GM19351 (cell line): ENCODE measurements at regions not wholly inside any gene's neighbourhood (a gene's known extent, or its start where the extent isn't known, plus 50 kb on each side); places are given as distances from the start of the nearest gene placed in this dataset.
"Not testable (repeated sequence)": the region's sequence is repeated elsewhere in the genome, so short reads cannot be mapped to it uniquely, and the experiment has no call there.

Experiments used
- ATAC-seq: cut with Tn5 transposase; IDR thresholded peaks from one replicate; pipeline ENCODE4 v1.9.1; 2021; ENCODE audit warnings: mild to moderate bottlenecking, moderate library complexity; ENCODE audit not compliant: unreplicated experiment

- ATAC-seq: no peak
Observed at GRCh38 chr9:2427120-2427891, 194.3 kb upstream of the VLDLR start.

GRCh38 chr9:2439957-2440356, 181.6 kb upstream of the VLDLR start:
- ATAC-seq: no peak

DNA sequence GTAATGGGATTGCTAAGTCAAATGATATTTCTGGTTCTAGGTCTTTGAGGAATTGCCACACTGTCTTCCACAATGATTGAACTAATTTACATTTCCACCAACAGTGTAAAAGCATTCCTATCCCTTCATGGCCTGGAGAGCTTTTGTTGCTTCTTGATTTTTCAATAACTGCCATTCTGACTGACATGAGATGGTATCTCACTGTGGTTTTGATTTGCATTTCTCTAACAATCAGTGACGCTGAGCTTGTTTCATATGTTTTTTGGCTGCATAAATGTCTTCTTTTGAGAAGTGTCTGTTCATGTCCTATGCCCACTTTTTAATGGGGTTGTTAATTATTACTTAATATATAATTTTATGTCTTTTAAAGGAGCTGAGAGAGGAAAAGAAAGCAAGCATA, 177.7 kb upstream of the VLDLR start:
- ATAC-seq: not testable (repeated sequence)

DNA sequence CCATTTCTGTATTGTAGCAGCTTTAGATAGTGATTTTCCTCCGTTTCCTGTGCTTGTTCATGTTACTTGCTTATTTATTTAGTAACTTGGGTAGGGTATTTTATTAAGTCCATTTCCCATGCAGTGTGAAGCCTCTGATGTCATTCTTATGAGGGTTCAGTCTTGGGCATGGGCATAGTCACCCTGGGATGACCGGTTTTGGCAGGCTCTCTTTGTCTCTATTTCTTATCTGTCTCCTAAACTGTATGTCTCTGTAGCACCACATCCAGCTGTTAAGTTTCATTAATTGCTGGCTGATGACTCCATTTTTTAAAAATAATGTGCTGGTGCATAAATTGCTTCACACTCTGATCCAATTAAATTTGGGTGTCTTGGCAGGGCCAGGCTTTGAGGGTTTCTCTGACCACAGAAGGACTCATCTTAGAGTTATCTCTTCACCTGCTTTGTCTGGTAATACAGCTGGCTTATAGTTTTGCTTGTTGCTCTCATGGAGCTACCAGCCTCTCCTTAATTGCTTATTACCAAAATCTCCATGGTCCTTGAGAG, 173.3 kb upstream of the VLDLR start:
- ATAC-seq: no peak

GRCh38 chr9:2453106-2453505, 168.5 kb upstream of the VLDLR start:
- ATAC-seq: no peak

GRCh38 chr9:2453701-2454100, 167.9 kb upstream of the VLDLR start:
- no peak for ATAC-seq

GRCh38 chr9:2459756-2460155, 161.8 kb upstream of the VLDLR start:
- no peak for ATAC-seq

GRCh38 chr9:2461892-2462291, 159.7 kb upstream of the VLDLR start:
- no peak for ATAC-seq

DNA sequence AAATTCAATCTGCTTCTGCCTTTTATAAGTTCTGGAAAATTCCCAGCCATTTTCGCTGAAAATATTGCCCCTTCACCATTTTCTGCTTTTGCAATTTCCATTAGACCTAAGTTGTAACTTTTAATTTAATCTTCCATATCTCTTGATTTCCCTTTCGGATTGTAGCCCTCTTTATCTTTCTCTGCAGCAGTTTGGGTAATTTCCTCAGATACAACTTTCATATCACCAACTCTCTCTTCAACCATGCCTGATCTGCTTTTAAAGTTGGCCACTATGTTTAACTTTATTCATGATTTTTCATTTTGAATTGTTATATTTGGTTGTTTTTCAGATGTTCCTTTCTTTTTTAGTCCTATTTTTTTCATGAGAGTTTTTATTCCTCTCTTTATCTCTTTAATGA, 157.0 kb upstream of the VLDLR start:
- no peak for ATAC-seq

DNA sequence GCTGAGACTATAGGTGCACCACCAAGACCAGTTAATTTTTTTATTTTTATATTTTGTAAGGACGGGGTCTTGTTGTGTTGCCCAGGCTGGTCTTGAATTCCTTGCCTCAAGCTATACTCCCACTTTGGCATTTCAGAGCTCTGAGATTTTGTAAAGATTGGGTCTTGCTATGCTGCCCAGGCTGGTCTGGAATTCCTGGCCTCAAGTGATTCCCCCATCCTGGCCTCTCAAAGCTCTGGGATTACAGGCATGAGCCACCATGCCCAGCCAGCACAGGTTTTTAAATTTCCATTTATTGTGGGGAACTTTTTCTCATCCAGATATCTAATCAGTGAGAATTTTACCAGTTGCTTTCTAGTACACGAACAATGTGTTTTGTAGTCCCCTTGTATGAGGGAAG, 156.1 kb upstream of the VLDLR start:
- ATAC-seq: no peak

DNA sequence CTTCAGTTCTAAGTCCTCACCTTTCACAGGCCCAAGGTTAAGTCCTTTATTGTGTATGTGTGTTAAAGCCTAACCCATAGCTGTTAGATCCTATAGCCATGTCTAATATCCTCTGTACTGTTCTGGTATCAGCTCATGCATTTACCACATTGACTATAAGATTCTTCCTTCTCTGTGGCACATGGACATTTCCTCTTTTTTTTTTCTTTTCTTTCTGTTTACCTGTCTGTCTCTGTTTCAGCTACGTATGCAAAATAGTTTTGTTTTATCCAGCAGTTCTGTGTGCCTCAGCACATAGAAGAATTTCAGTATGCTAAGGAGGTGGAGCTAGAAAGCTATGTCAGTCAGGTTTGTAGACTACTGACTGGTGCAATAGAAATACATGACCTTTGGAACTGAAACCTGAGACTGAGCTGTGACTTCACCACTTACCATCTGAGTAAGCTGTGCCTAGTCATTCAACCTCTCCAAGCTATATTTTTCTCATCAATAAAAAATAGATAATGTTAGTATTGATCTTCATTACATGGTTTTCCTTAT, 155.6 kb upstream of the VLDLR start:
- ATAC-seq: peak; percentile 98

GRCh38 chr9:2466703-2467102, 154.9 kb upstream of the VLDLR start:
- no peak for ATAC-seq

DNA sequence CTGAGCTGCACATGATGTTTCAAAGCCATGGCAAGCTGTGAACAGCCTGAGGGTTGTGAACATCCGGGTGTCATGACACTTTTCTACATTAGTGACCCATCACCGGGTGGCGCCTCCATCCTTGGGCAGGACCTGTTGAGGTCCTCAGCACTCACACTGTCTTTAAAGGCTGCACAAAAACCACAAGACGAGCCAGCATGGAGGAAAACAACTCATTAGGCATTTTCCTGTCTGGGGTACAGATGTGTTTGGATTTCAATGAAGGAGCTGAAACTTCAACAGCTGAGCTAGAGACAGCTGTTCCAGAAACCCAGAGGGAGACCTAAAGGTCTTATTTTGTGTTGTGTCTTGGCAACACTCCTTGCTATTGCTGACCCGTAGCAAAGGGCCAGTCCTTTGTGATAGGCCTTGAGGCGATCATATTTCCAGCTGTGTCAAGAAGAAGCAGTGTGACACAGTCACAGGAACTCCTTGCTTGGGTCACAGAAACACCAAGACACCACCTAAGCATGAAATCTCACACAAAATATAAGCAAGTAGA, 151.8 kb upstream of the VLDLR start:
- peak; percentile 33 for ATAC-seq

DNA sequence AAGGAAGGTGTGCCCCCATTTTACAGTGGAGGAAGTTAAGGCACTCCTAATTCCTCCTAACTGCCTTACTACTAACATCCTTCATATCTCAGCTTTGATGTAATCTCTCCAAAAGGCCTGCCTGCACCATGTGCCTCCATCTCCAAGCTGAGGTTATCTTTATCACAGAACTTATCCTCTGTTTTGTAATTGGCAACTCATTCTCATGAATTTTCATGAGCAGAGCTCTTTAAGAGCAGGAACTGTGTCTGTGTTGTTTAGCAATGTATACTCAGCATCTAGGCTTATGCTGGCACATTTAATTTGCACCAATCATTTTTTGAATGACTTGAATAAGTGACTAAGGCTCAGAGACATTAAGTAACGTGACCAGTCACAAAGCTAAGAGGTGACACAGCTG, 147.9 kb upstream of the VLDLR start:
- no peak for ATAC-seq

- ATAC-seq: no peak
Observed at GRCh38 chr9:2477755-2478154, 143.8 kb upstream of the VLDLR start.

DNA sequence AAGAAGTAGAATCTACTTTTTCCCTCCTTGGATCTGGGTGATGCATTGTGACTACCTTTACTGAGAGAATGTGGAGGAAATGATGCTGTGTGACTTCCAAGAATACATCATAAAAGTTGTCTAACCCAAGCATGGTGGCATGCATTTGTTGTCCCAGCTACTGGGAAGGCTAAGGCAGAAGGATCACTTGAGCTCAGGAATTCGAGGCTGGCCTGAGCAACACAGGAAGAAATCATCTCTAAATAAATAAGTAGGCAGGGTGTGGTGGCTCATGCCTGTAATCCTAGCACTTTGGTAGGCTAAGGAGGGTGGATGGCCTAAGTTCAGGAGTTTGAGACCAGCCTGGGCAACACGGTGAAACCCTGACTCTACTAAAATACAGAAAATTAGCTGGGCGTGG, 143.2 kb upstream of the VLDLR start:
- ATAC-seq: no peak

GRCh38 chr9:2479056-2479565, 142.5 kb upstream of the VLDLR start:
- ATAC-seq: no peak

DNA sequence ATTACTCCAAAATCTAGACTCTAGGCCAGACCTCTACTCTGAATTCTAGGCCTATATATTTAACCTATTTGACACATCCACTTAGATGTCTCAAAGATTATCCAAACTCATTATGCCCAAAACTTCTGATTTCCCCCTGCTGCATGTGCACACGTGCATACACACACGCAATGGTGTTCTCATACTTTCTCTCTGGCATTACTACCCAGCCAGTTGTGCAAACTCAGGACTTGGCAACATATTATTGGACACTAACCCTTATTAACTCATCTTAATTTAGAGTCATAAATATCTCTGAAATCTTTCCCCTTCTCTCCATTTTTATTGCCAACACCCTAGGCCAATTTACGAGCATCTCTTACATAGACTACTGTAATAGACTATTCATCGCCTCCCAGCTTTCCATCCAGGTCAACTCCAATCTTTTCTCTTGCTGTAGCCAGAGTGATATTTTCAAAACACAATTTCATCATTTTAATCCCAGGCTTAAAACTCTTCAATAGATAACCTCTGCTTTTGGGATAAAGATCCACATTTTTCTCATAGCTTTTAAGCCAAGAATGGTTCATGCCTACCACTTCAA, 141.2 kb upstream of the VLDLR start:
- ATAC-seq: no peak

DNA sequence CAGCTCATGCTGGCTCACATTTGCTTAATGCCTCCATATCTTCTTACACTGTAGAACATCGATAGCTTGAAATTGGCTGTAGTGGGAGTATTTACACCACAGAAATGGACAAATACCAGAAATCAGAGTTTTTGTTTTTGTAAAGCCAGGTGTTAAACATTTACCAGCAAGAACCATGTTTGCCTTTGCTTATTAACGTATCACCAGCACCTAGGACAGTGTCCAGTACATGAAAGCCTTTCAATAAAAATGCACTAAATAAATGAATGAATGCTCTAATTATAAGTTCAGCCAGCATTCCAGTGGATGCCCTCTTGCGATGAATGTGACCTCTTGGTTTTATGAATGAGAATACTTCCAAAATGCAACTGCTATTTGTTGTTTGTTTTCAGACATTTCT, 140.4 kb upstream of the VLDLR start:
- ATAC-seq: no peak

DNA sequence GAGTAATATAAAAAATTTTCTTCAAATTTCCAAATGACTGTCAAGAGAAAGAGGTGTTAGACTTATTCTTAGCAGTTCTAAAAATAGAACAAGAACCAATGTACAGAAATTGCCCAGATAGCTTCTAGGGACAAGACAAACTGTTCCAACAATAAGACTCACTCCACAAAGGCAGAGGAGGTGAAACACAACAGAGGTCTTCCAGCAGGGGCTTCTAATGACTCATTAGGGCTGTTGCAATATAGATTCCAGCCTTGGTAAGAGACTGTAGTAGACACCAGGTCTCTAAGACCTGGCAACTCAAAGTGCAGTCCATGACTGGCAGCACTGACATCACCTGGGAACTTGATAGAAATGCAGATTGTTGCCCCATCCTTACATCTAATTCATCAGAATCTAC, 134.6 kb upstream of the VLDLR start:
- ATAC-seq: no peak

GRCh38 chr9:2489838-2490314, 131.7 kb upstream of the VLDLR start:
- no peak for ATAC-seq

DNA sequence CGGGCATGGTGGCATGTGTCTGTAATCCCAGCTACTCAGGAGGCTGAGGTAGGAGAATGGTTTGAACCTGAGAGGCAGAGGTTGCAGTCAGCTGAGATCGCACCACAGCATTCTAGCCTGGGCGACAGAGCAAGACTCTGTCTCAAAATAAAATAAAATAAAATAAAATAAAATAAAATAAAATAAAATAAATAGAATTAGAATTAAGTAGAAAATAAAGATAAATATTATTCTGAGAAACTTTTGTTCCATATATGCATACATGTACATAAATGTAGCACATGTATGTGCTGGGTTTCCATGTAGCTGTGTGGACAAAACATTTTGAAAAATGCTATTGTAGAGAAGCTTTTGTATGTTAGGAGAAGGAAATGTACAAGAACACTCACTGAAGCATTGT, 129.4 kb upstream of the VLDLR start:
- ATAC-seq: no peak
